ENCODE measurements at regions not wholly inside any gene's neighbourhood (a gene's known extent, or its start where the extent isn't known, plus 50 kb on each side); places are given as distances from the start of the nearest gene placed in this dataset.

DNA sequence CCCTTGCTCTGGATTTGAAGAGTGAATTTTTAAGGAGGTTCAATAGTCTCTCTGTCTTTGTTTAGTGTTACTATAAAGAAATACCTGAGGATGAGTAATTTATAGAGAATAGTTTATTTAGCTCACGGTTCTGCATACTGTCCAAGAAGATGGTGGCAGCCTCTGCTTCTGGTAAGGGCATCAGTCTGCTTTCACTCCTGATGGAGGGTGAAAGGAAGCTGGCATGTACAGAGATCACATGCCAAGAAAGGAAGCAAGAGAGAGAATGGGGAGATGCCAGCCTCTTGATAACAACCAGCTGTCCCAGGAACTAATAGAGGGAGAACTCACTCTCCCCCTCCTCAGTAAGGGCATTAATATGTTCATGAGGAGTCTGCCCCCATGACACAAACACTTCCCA, 917.5 kb upstream of the GOT2 start:
- Histone ChIP-seq H3K36me3 (ENCODE audit: low read depth) (no peaks in the 10 kb centered on the region), H3K79me2 (ENCODE audit: insufficient read depth) (no peaks in the 10 kb centered on the region), H3K4me3 (no peak overlapping the region), H3K4me2 (ENCODE audit: unreplicated experiment) (no peak overlapping the region), H3K9me2 (ENCODE audit: insufficient read depth) (no peaks in the 10 kb centered on the region), H3K4me1 (ENCODE audit: insufficient read depth) (no peaks in the 10 kb centered on the region), H3K9me3 (ENCODE audit: low read depth) (no peaks in the 10 kb centered on the region), H2AFZ (no peak overlapping the region), H4K20me1 (ENCODE audit: insufficient read depth) (no peaks in the 10 kb centered on the region), H3K27me3 (replicated peaks; ENCODE audit: insufficient read depth) (no peaks in the 10 kb centered on the region), H3K9ac (no peak overlapping the region), H3F3A (ENCODE audit: insufficient read depth) (no peaks in the 10 kb centered on the region), H3K27ac (no peak overlapping the region)
- no peak for DNase-seq
- in situ Hi-C loops (cut with MboI), result no loop called here
- WGBS, 2 experiments (ENCODE audit: low coverage in 1 of 2, low lambda C conversion rate in 2 of 2, missing lambda C conversion rate in 2 of 2), result 11 to 20% methylated on average over 1 of the region's 1 CpG
- TF ChIP-seq EZH2 (IDR thresholded peaks at IDR 0.05; ENCODE audit: insufficient read depth, poor library complexity, severe bottlenecking), result no peak
- no peak for TF ChIP-seq EZH2phosphoT487 (IDR thresholded peaks at IDR 0.05; ENCODE audit: insufficient read depth, low read depth)

DNA sequence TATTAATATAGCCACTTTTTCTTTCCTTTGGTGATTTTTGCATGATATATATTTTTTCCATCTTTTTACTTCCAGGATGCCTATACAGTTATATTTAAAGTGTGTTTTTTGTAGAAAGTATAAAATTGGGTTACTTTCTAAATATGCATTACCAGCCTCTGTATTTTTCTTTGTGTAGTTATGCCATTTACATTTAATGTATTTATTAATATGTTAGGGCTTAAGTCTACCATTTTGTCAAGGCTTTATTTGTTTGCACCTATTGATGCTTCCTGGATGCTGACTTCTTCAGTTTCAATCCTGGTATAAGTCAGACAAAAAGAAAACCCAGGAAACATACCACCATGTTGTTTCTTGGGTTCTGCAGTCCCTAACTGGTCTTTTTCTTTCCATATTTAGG, 911.1 kb upstream of the GOT2 start:
- no peak for DNase-seq
- in situ Hi-C loops (cut with MboI), result no loop called here
- Histone ChIP-seq H3K9ac (no peak overlapping the region), H3K9me2 (ENCODE audit: insufficient read depth) (no peaks in the 10 kb centered on the region), H2AFZ (no peak overlapping the region), H3K4me1 (ENCODE audit: insufficient read depth) (no peaks in the 10 kb centered on the region), H3K36me3 (ENCODE audit: low read depth) (no peaks in the 10 kb centered on the region), H3K9me3 (ENCODE audit: low read depth) (peaks cover 3% of the 10 kb centered on the region), H3K27me3 (replicated peaks; ENCODE audit: insufficient read depth) (no peaks in the 10 kb centered on the region), H3K4me3 (no peak overlapping the region), H3K4me2 (ENCODE audit: unreplicated experiment) (no peak overlapping the region), H4K20me1 (ENCODE audit: insufficient read depth) (no peaks in the 10 kb centered on the region), H3K27ac (no peak overlapping the region), H3K79me2 (ENCODE audit: insufficient read depth) (no peaks in the 10 kb centered on the region), H3F3A (ENCODE audit: insufficient read depth) (no peaks in the 10 kb centered on the region)
- no peak for TF ChIP-seq EZH2phosphoT487 (IDR thresholded peaks at IDR 0.05; ENCODE audit: insufficient read depth, low read depth)

DNA sequence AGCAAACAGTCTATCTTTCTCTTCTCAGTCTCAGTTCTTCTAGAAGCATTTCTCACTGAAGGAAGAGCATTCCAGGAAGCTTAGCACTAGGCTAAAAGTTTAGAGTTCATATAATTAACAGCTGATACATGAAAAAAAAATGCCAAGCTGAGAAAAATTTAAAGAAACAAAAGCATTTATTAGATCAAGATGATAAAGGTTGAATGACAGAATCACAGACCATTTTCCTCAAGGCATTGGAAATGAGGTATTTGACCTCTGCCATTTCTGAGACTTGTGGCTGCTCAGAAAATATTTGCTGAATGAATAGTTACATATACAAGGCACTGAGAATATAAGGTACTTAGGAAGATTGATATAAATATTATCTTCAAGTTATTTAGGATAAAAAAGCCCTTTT, 901.6 kb upstream of the GOT2 start:
- TF ChIP-seq EZH2 (IDR thresholded peaks at IDR 0.05; ENCODE audit: insufficient read depth, poor library complexity, severe bottlenecking) (no peak), EZH2phosphoT487 (IDR thresholded peaks at IDR 0.05; ENCODE audit: insufficient read depth, low read depth) (no peak)
- peak overlapping the region; percentile 23; the same call in 1 of the 2 replicates for H3K4me3 ChIP-seq
- peak; percentile 21 for DNase-seq
- no peak overlapping the region for H3K9ac ChIP-seq
- no peaks in the 10 kb centered on the region for H3K36me3 ChIP-seq (ENCODE audit: low read depth)
- H4K20me1 ChIP-seq (ENCODE audit: insufficient read depth), result no peaks in the 10 kb centered on the region
- H3K9me3 ChIP-seq (ENCODE audit: low read depth), result peaks cover 3% of the 10 kb centered on the region
- H3K4me1 ChIP-seq (ENCODE audit: insufficient read depth), result peaks cover 37% of the 10 kb centered on the region
- in situ Hi-C loops (cut with MboI), result no loop called here
- peak overlapping the region; percentile 32 for H3K4me2 ChIP-seq (ENCODE audit: unreplicated experiment)
- no peak overlapping the region for H2AFZ ChIP-seq
- H3K9me2 ChIP-seq (ENCODE audit: insufficient read depth), result no peaks in the 10 kb centered on the region
- H3K27ac ChIP-seq, result peak overlapping the region; percentile 7; the same call in 1 of the 2 replicates
- no peaks in the 10 kb centered on the region for H3F3A ChIP-seq (ENCODE audit: insufficient read depth)
- no peaks in the 10 kb centered on the region for H3K79me2 ChIP-seq (ENCODE audit: insufficient read depth)
- no peaks in the 10 kb centered on the region for H3K27me3 ChIP-seq (replicated peaks; ENCODE audit: insufficient read depth)

DNA sequence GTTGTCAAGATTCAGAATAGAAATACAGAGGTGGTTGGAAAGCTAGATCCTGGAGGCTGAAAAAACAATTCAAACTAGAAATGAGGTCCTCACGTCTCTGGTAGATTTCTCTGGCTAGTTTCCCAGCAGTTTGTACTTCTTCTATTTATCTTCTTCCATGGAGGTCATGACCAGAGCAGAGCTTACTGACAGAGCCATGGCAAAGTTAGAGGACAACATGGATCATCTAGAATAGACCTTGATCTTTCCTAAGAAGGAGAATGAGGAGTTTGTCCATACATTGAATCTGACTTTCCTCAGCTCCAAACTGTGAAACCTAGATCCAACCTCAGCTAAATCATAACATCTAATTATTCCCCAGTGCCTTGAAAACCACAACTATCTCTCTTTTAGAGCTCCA, 900.8 kb upstream of the GOT2 start:
- Histone ChIP-seq H3K4me2 (ENCODE audit: unreplicated experiment) (peak overlapping the region; percentile 32), H3K9ac (no peak overlapping the region), H3K27ac (peak overlapping the region; percentile 7; the same call in 1 of the 2 replicates), H4K20me1 (ENCODE audit: insufficient read depth) (no peaks in the 10 kb centered on the region), H3K9me3 (ENCODE audit: low read depth) (peaks cover 3% of the 10 kb centered on the region), H3K4me3 (no peak overlapping the region), H2AFZ (no peak overlapping the region), H3K79me2 (ENCODE audit: insufficient read depth) (no peaks in the 10 kb centered on the region), H3F3A (ENCODE audit: insufficient read depth) (no peaks in the 10 kb centered on the region), H3K9me2 (ENCODE audit: insufficient read depth) (no peaks in the 10 kb centered on the region), H3K27me3 (replicated peaks; ENCODE audit: insufficient read depth) (no peaks in the 10 kb centered on the region), H3K36me3 (ENCODE audit: low read depth) (no peaks in the 10 kb centered on the region), H3K4me1 (ENCODE audit: insufficient read depth) (peaks cover 37% of the 10 kb centered on the region)
- TF ChIP-seq EZH2 (IDR thresholded peaks at IDR 0.05; ENCODE audit: insufficient read depth, poor library complexity, severe bottlenecking), result no peak
- TF ChIP-seq EZH2phosphoT487 (IDR thresholded peaks at IDR 0.05; ENCODE audit: insufficient read depth, low read depth), result no peak
- DNase-seq, result no peak
- WGBS, 2 experiments (ENCODE audit: low coverage in 1 of 2, low lambda C conversion rate in 2 of 2, missing lambda C conversion rate in 2 of 2), result 3 to 19% methylated on average over 1 of the region's 1 CpG
- in situ Hi-C loops (cut with MboI), result no loop called here

DNA sequence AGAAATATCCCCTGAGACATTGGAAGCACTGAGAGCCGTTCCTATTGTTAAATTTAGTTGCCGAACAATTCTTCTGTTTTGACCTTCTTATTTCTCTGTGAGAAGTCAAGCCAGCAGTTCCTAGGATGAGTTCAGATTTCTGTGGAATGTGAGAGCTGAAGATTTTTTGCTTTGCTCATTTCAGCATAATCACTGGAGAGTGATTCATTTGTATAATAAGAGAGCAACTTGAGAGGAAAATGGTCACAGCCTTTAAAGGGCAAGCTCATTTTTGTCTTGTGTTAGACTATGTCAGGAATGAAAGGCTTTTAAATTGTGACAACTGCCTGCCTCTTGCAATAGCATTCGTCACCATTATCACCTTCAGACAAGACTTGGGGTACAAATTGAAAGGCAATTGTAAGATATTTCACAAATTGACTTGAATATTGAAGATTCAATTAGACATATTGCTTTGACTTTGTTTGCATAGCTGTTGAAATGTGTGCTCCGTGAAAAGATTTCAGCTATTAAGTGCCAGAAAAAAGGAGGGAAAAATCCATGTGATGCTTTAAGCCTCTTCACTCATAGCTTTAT, 900.0 kb upstream of the GOT2 start:
- Histone ChIP-seq H3K9ac (no peak overlapping the region), H2AFZ (0 out of 2 replicates have a peak overlapping the region, but pooled peaks have one; percentile 5), H3K9me3 (ENCODE audit: low read depth) (peaks cover 3% of the 10 kb centered on the region), H3K4me3 (no peak overlapping the region), H3K4me2 (ENCODE audit: unreplicated experiment) (peak overlapping the region; percentile 26), H3K9me2 (ENCODE audit: insufficient read depth) (no peaks in the 10 kb centered on the region), H3F3A (ENCODE audit: insufficient read depth) (no peaks in the 10 kb centered on the region), H4K20me1 (ENCODE audit: insufficient read depth) (no peaks in the 10 kb centered on the region), H3K27ac (peak overlapping the region; percentile 32), H3K4me1 (ENCODE audit: insufficient read depth) (peaks cover 37% of the 10 kb centered on the region), H3K79me2 (ENCODE audit: insufficient read depth) (no peaks in the 10 kb centered on the region), H3K27me3 (replicated peaks; ENCODE audit: insufficient read depth) (no peaks in the 10 kb centered on the region), H3K36me3 (ENCODE audit: low read depth) (no peaks in the 10 kb centered on the region)
- in situ Hi-C loops (cut with MboI), result no loop called here
- WGBS, 2 experiments (ENCODE audit: low coverage in 1 of 2, low lambda C conversion rate in 2 of 2, missing lambda C conversion rate in 2 of 2), result 11 to 15% methylated on average over 4 of the region's 4 CpGs
- TF ChIP-seq EZH2 (IDR thresholded peaks at IDR 0.05; ENCODE audit: insufficient read depth, poor library complexity, severe bottlenecking) (no peak), EZH2phosphoT487 (IDR thresholded peaks at IDR 0.05; ENCODE audit: insufficient read depth, low read depth) (no peak)
- peak; percentile 61 for DNase-seq
